Right hindlimb (tissue), 1 donor: ENCODE measurements at regions not wholly inside any gene's neighbourhood (a gene's known extent, or its start where the extent isn't known, plus 50 kb on each side); places are given as distances from the start of the nearest gene placed in this dataset.

ENCODE experiments used
- DNase-seq: peaks from one replicate; pipeline ENCODE4 v3.0.0-alpha.2; 2018

DNA sequence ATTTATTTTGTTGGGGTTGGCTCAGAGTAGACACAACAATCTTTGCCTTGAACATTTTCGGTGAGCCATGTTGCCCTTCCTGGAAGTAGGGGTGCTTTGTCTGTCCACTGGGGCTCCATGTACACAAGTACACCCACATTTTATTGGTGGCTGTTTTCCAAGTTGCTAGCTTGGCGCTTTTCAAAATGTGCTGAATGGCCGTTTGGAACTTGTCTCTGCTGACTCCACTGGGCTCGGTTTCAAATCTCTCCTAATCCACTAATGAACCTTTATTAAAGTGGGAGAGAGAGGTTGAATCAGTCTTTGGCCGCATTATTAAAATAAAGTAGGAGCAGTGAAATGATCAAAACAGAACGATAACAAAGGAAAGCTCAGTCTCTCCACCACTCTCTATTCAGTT lies 64.6 kb upstream of the TAF11L2 start:
- DNase-seq, result no peak

DNA sequence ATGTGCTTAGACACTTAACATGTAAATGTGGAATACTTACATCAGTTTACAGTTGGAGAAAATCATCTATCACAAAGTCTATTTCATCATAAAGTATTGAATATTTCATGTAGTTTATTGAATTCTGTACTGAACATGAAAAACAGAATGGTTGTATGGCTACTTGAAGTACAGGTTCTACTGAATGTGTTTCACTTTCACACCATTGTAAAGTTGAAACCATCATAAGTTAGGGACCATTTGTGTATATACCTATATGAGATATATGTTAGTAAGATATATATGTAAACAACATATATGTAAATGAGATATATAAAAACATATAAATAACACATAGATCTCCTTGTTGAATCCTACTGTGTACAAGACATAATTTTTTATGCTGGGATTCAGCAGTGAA lies 63.0 kb upstream of the TAF11L2 start:
- no peak for DNase-seq

DNA sequence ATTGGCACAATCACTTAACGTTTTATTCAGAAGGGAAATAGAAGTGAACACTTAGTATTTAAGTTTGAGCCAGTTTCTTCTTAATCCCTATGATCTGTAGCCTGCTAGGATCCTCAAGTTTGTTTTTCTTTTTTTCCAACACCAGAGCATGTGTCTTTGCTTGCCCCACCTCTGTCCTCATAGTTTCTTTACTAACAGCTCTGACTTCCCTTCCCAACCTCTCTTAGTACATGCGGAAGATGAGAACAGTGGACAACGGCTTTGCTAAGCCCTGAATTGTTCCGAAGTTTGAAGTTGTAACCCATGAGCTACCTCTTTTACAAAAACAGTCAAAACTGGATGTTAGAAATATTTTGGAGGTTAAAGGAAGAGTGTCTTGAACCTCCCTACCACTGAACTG lies 61.7 kb upstream of the TAF11L2 start:
- DNase-seq, result no peak

DNA sequence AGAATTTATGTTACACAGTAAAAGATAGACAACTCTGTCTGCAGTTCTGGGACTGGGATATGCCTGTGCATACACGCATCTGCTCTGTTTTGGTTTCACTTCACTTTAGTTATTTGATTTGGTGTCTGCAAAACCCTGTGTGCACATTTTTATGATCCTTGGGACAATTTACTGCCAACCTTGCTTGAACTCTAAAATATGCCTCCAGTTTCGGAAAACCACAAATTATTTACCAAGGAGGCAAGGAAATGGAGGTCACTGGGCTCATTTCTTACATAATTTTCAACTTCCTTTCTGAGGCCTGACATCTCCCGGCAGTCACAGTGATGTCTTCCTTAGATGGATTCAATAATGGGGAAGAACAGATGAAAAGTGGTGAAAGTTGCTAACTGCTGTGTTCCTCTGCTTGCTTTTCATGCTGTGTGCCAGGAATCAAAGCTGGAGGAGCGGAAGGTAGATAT lies 61.2 kb upstream of the TAF11L2 start:
- DNase-seq, result no peak

DNA sequence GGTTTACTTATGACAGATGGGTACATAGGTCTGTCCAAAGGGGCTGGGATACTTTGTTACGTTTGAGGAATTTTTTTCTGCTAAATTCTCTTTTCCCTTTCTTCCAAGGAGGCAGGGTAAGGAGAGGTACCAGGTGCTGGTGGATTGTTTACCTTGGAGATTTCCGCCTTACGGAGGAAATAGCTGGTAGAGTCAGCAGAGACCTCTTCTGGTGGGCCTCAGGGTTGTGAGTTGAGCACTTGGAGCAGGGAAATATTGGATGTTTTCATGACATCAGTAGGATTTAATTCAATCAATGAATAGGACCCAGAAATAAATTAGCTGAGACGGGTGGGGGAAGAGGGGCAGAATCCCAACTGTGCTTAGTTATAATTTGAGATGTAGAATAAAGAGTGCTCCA lies 60.0 kb upstream of the TAF11L2 start:
- DNase-seq, result no peak

DNA sequence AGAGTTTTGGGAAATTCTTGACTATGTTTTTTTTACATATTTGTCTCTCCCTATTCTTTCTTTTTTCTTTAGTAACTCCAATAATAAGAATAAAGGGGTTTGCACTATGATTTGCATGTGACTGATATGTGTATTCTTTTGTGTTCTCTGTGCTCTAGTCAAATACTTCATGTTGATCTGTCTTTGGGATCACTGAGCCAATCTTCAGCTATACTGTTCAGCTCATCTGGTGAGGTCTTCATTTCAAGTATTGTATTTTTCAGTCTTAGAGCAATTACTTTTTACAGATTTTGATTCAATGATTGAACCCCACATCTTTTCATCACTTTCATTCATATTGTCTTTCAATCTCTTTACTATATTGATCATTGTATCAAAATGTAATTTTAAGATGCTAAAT lies 58.1 kb upstream of the TAF11L2 start:
- DNase-seq, result no peak

DNA sequence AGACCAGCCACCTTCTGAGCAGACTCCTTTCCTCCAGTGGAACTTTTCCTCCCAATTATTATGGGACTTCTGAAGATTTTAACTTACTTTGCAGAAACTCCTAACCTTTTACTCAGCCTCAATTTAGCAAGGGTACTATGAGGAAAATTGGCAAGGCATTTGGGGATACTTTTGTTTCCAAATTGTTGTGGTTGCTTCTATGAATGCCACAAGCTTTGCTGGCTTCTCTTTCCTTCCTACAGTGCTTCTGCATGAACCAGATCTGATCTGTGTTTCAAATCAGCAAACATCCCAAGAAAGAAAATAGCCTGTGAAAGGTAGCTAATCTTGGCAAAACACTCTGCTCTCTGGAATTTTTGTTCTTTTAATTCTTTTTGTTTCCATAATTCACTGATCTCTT lies 57.3 kb upstream of the TAF11L2 start:
- DNase-seq, result no peak

DNA sequence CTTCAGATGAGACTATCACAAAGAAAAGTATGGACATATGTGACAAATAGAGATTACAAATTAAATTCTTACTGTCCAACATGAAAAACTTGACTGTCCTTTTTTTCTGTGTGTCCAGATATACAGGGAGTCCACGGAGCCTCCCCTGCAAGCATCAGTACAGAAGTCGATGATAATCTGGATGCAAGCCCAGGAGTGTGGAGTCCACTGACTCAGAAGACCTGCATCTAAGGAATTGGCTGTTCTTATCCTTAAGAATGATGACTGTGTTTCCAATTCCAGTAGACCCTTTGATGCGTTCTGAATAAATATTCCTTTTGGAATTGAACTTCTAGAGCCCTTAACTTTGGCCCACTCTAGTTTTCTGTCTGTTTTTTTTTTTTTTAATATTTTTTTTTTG lies 56.7 kb upstream of the TAF11L2 start:
- no peak for DNase-seq

DNA sequence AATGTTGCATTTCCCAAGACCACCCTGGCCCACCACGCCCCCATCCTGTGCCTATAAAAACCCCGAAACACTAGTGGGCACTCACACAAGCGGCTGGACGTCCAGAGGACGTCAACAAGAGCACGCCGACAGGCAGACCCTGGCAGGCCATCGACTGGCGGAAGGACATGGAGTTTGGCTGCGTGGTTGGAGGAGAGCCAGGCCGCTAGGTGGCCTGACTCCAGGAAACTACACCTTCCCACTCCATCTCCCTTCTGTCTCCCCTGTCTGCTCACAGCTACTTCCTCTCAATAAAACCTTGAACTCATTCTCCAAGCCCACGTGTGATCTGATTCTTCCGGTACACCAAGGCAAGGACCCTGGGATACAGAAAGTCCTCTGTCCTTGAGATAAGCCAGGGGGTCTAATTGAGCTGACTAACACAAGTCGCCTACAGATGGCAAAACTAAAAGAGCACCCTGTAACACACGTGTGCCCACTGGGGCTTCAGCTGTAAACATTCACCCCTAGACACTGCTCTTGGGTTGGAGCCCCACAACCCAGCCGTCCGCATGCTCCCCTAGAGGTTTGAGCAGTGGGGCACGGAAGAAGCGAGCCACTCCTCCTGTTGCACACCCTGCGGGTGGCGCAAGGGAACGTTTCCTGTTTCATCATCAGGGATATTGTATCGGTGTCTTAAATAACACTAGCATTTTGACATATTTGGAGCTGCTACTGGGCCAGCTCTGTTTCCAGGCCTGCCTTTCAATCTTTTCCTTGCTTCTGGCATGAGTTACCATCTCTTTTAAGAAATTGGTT lies 54.5 kb upstream of the TAF11L2 start:
- no peak for DNase-seq

DNA sequence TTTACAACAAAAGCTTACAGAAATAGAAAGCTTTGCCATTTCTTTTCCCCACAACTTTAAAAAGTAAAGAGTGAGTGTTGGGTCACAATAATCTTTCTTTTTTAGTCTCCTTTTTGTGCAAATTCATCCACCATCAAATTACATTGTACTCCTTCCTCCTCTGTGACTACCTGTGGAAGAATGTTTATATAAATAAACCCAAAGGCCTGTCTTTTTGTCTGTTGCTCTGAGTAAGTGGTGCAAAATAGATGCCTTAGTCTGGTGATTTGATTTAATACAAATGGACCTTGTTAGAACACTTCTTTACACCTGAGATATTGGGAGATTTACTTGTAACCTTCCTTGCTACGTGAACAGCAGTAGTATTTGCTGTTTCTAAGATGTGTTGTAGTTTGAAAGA lies 53.5 kb upstream of the TAF11L2 start:
- DNase-seq, result no peak

DNA sequence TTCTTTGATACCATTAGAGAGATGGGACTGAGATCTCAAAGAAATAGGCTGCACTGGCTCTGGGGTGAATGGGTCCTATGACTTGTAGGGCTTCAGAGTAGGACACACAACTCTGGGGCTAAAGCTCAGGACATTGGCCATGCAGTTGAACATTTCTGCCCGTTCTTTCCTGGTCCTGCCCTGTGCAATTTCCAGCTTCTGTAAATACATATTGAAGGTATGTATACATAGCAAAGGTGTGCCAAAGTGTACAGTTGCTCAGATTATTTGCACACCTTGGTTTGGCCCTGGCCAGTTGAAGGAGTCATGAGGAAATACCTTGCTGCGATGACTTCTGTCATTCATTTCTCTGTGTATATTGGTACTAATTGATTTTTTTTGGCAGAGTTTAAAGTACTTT lies 52.8 kb upstream of the TAF11L2 start:
- no peak for DNase-seq
